IMR-90 (cell line): ENCODE measurements at regions not wholly inside any gene's neighbourhood (a gene's known extent, or its start where the extent isn't known, plus 50 kb on each side); places are given as distances from the start of the nearest gene placed in this dataset.

Experiments
- ATAC-seq: fragments of 200-7000 bp; cut with Tn5 transposase; 2 replicates; pipeline ENCODE4 v1.9.1; 2020; ENCODE audit warnings: low read depth, mild to moderate bottlenecking, moderate library complexity
- BruUV-seq: library from RNA; stranded (reverse); fragments of 400-500 nt; replicated peaks from 2 replicates; lab custom pipeline; 2021; lab: Mats Ljungman, UMichigan
- CTCF ChIA-PET: fragments of 300-600 bp; formaldehyde crosslinking; extraction: SDS; loops from one replicate; lab custom pipeline; 2021; ENCODE audit warnings: antibody characterized with exemption; lab: Yijun Ruan, JAX
- POLR2A ChIA-PET: fragments of 300-600 bp; sonication (Branson Sonifier 250); formaldehyde crosslinking; loops from one replicate; lab custom pipeline; 2022; ENCODE audit warnings: antibody characterized with exemption; ENCODE audit not compliant: unreplicated experiment; lab: Charles Lee
- DNase-seq: peaks from one replicate; pipeline ENCODE4 v3.0.0; 2013
- H2AFZ ChIP-seq: replicated peaks from 2 replicates; pipeline ENCODE3; 2013; ENCODE audit warnings: low read length, mild to moderate bottlenecking; ENCODE audit not compliant: poor library complexity
- H2AK5ac ChIP-seq: 2 replicates; pipeline ENCODE4 v1.6.1; 2013; ENCODE audit warnings: low read depth, low read length, inconsistent platforms
- H2AK9ac ChIP-seq: replicated peaks from 2 replicates; pipeline ENCODE3; 2013; ENCODE audit warnings: mild to moderate bottlenecking, low read depth, low read length, moderate library complexity; ENCODE audit not compliant: poor library complexity
- H2BK120ac ChIP-seq: 2 replicates; pipeline ENCODE4 v1.6.1; 2013; ENCODE audit warnings: low read depth, low read length, inconsistent platforms
- H2BK15ac ChIP-seq: 3 replicates; pipeline ENCODE4 v1.6.1; 2013; ENCODE audit warnings: low read depth, low read length, inconsistent platforms
- H2BK20ac ChIP-seq: 2 replicates; pipeline ENCODE4 v1.6.1; 2013; ENCODE audit warnings: low read depth, mild to moderate bottlenecking, inconsistent platforms, low read length, moderate library complexity
- H2BK5ac ChIP-seq: 2 replicates; pipeline ENCODE4 v1.6.1; 2013; ENCODE audit warnings: mild to moderate bottlenecking, low read depth, low read length, inconsistent platforms; ENCODE audit not compliant: poor library complexity, severe bottlenecking
- H3K14ac ChIP-seq: replicated peaks from 2 replicates; pipeline ENCODE4 v1.6.1; 2013; ENCODE audit warnings: low read depth, low read length, inconsistent platforms
- H3K18ac ChIP-seq: 2 replicates; pipeline ENCODE4 v1.6.1; 2013; ENCODE audit warnings: low read depth, low read length, control low read depth
- H3K23ac ChIP-seq: 2 replicates; pipeline ENCODE4 v1.6.1; 2013; ENCODE audit warnings: low read depth, low read length, inconsistent platforms
- H3K27ac ChIP-seq: 2 replicates; pipeline ENCODE4 v1.5.1; 2013; ENCODE audit warnings: mild to moderate bottlenecking, control low read depth, low read length; ENCODE audit not compliant: insufficient read depth
- H3K27me3 ChIP-seq: 2 replicates; pipeline ENCODE4 v1.6.1; 2013; ENCODE audit warnings: low read length; ENCODE audit not compliant: control insufficient read depth, insufficient read depth
- H3K36me3 ChIP-seq: 2 replicates; pipeline ENCODE4 v1.6.1; 2013; ENCODE audit warnings: low read length, mixed read lengths; ENCODE audit not compliant: control insufficient read depth, insufficient read depth
- H3K4ac ChIP-seq: 2 replicates; pipeline ENCODE4 v1.6.1; 2013; ENCODE audit warnings: low read depth, low read length, inconsistent platforms
- H3K4me1 ChIP-seq: 2 replicates; pipeline ENCODE4 v1.6.1; 2013; ENCODE audit warnings: low read length, mixed read lengths; ENCODE audit not compliant: control insufficient read depth, insufficient read depth
- H3K4me2 ChIP-seq: 2 replicates; pipeline ENCODE4 v1.6.1; 2013; ENCODE audit warnings: low read depth, mild to moderate bottlenecking, control low read depth, low read length, moderate library complexity
- H3K4me3 ChIP-seq: 2 replicates; pipeline ENCODE4 v1.5.1; 2013; ENCODE audit warnings: low read depth, mild to moderate bottlenecking, control low read depth, low read length, moderate library complexity; ENCODE audit not compliant: insufficient read depth
- H3K56ac ChIP-seq: 2 replicates; pipeline ENCODE4 v1.6.1; 2013; ENCODE audit warnings: low read length, inconsistent platforms; ENCODE audit not compliant: insufficient read depth; ENCODE audit errors: extremely low read depth
- H3K79me1 ChIP-seq, 2 experiments: 2 replicates each; pipeline ENCODE4 v1.6.1; 2013; ENCODE audit warnings: low read length in 2 of 2, inconsistent platforms in 1 of 2, low read depth in 1 of 2
- H3K9ac ChIP-seq: 2 replicates; pipeline ENCODE4 v1.6.1; 2013; ENCODE audit warnings: low read depth, low read length, control low read depth
- H3K9me1 ChIP-seq: 2 replicates; pipeline ENCODE4 v1.6.1; 2013; ENCODE audit warnings: low read length, inconsistent platforms; ENCODE audit not compliant: insufficient read depth
- H3K9me3 ChIP-seq: 2 replicates; pipeline ENCODE4 v1.6.1; 2013; ENCODE audit warnings: low read length; ENCODE audit not compliant: control insufficient read depth, insufficient read depth
- H4K20me1 ChIP-seq: 2 replicates; pipeline ENCODE4 v1.6.1; 2013; ENCODE audit warnings: low read length, inconsistent platforms; ENCODE audit not compliant: insufficient read depth
- H4K5ac ChIP-seq: 2 replicates; pipeline ENCODE4 v1.6.1; 2013; ENCODE audit warnings: mild to moderate bottlenecking, low read depth, low read length, control low read depth
- H4K8ac ChIP-seq, 2 experiments: 2 replicates each; pipeline ENCODE4 v1.6.1; 2013; ENCODE audit warnings: low read depth in 2 of 2, low read length in 2 of 2, control low read depth in 1 of 2, inconsistent platforms in 1 of 2
- H4K91ac ChIP-seq: 2 replicates; pipeline ENCODE4 v1.6.1; 2013; ENCODE audit warnings: low read depth, low read length, inconsistent platforms; ENCODE audit not compliant: insufficient read depth
- NFE2L2 ChIP-seq: fragments of 150-350 bp; IDR thresholded peaks from 2 replicates; pipeline ENCODE4 v1.6.1; 2016; ENCODE audit warnings: low read depth, mild to moderate bottlenecking, low read length
- SMC3 ChIP-seq: fragments of 150-350 bp; IDR thresholded peaks from 2 replicates; pipeline ENCODE4 v1.6.1; 2016; ENCODE audit warnings: low read depth, mild to moderate bottlenecking, antibody characterized with exemption, low read length, moderate library complexity
- WGBS, 2 experiments: methylation state at CpG; one replicate each; pipeline versions ENCODE4 v1.1.5 to v1.1.7; 2013; ENCODE audit warnings: missing lambda C conversion rate in 2 of 2; ENCODE audit not compliant: insufficient read length in 1 of 2; ENCODE audit errors: extremely low coverage in 2 of 2; 5-methylcytosine and 5-hydroxymethylcytosine counted together
- dilution Hi-C: fragments of 300-500 bp; cut with HindIII; formaldehyde crosslinking; loops from one replicate; pipeline ENCODE4 v1.14.3; 2018; ENCODE audit warnings: low sequenced_read_pairs; ENCODE audit not compliant: unreplicated experiment
- in situ Hi-C: fragments of 300-500 bp; cut with MboI; formaldehyde crosslinking; loops from 3 replicates; pipeline ENCODE4 v1.14.3; 2019; ENCODE audit warnings: low sequenced_read_pairs, inconsistent platforms, mixed read lengths
- intact Hi-C: fragments of 100-400 bp; cut with micrococcal nuclease; formaldehyde crosslinking; loops from 2 replicates; pipeline ENCODE4 v1.10.0; 2022

GRCh38 chr16:79874391-79874790 is 273.9 kb upstream of the MAF start:
- H3K4me3 ChIP-seq, result no peak overlapping the region
- no peak overlapping the region for H3K27ac ChIP-seq
- no peak overlapping the region for H3K56ac ChIP-seq
- H4K91ac ChIP-seq, result no peak overlapping the region
- POLR2A ChIA-PET, result no interaction called here
- dilution Hi-C loops (no loop called here), in situ Hi-C loops (no loop called here), intact Hi-C loops (no loop called here)
- TF ChIP-seq NFE2L2, result no peak
- TF ChIP-seq SMC3, result no peak
- H3K79me1 ChIP-seq, result no peaks in the 10 kb centered on the region
- H3K4me1 ChIP-seq, result no peaks in the 10 kb centered on the region
- no peak overlapping the region for H2BK5ac ChIP-seq
- ATAC-seq (no peak), DNase-seq (no peak)
- H2BK120ac ChIP-seq, result no peak overlapping the region
- no peaks in the 10 kb centered on the region for H3K9me1 ChIP-seq
- no peak overlapping the region for H3K4me2 ChIP-seq
- 80% methylated on average over 1 of the region's 5 CpGs; no CpG with 5 or more reads in 1 of the 2 experiments for WGBS, 2 experiments
- H3K4ac ChIP-seq, result no peak overlapping the region
- H2AFZ ChIP-seq, result no peak overlapping the region
- H3K18ac ChIP-seq, result no peak overlapping the region
- no TSS peak for BruUV-seq
- H2BK15ac ChIP-seq, result no peak overlapping the region
- no peak overlapping the region for H4K8ac ChIP-seq
- no peak overlapping the region for H2AK5ac ChIP-seq
- no peaks in the 10 kb centered on the region for H3K36me3 ChIP-seq
- no peak overlapping the region for H2BK20ac ChIP-seq
- no peak overlapping the region for H3K23ac ChIP-seq
- no peaks in the 10 kb centered on the region for H3K27me3 ChIP-seq
- CTCF ChIA-PET, result no interaction called here
- H3K14ac ChIP-seq, result no peak overlapping the region
- H3K9me3 ChIP-seq, result peaks cover 40% of the 10 kb centered on the region
- H4K5ac ChIP-seq, result no peak overlapping the region
- H4K20me1 ChIP-seq, result no peaks in the 10 kb centered on the region
- no peak overlapping the region for H3K9ac ChIP-seq
- H2AK9ac ChIP-seq, result no peak overlapping the region
